Lower leg skin (tissue), 4 donors: ENCODE measurements at regions not wholly inside any gene's neighbourhood (a gene's known extent, or its start where the extent isn't known, plus 50 kb on each side); places are given as distances from the start of the nearest gene placed in this dataset.

Source experiments
- DNase-seq, 2 donors: peaks; one replicate each; pipeline ENCODE4 v3.0.0-alpha.2; 2019; ENCODE audit warnings: low spot score in 2 of 2
- H3K4me3 ChIP-seq: fragments of 200-600 bp; sonication (generic); 2 replicates; pipeline ENCODE4 v1.5.1; 2017; ENCODE audit warnings: mild to moderate bottlenecking, low read depth; ENCODE audit not compliant: poor library complexity, severe bottlenecking
- POLR2A ChIP-seq, 2 donors: fragments of 450-650 bp; IDR thresholded peaks; one replicate each; pipeline ENCODE4 v1.6.1; 2016 to 2017; ENCODE audit warnings: antibody characterized with exemption in 2 of 2, mild to moderate bottlenecking in 1 of 2, moderate library complexity in 1 of 2
- WGBS, 2 donors: methylation state at CpG; one replicate each; pipeline ENCODE4 v1.1.5; 2018; 5-methylcytosine and 5-hydroxymethylcytosine counted together
- intact Hi-C: fragments of 100-400 bp; cut with DNase I; formaldehyde crosslinking; loops from one replicate; pipeline ENCODE4 v1.15.0; 2023; ENCODE audit warnings: low total_unique reads
- TF ChIP-seq, protein P1 (sequence below), 3 donors: fragments of 450-650 bp; IDR thresholded peaks; one replicate each; pipeline ENCODE4 v1.5.1; 2016; ENCODE audit warnings: antibody characterized with exemption in 3 of 3, mild to moderate bottlenecking in 3 of 3, moderate library complexity in 2 of 3

DNA sequence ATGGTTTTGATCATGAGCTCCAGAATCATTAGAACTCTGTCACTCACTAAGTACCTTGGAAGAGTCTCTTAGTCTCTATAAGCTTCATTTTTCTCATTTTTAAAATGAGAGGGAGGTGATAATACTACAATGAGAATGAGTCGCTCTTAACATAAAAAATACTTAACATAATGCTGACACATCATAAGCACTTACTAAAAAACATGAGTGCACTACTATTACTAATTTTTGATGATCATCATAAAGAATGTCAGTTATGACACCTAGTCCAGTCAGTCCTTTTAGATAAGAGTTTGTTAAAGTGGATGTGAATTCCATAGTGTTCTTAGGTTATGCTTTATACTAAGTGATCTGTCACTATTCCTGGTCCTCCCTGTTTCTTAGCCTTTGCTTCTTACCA, 200.4 kb upstream of the SLC24A2 start:
- TF ChIP-seq POLR2A (IDR thresholded peaks at IDR 0.05), result no peak
- TF ChIP-seq, protein P1, sequence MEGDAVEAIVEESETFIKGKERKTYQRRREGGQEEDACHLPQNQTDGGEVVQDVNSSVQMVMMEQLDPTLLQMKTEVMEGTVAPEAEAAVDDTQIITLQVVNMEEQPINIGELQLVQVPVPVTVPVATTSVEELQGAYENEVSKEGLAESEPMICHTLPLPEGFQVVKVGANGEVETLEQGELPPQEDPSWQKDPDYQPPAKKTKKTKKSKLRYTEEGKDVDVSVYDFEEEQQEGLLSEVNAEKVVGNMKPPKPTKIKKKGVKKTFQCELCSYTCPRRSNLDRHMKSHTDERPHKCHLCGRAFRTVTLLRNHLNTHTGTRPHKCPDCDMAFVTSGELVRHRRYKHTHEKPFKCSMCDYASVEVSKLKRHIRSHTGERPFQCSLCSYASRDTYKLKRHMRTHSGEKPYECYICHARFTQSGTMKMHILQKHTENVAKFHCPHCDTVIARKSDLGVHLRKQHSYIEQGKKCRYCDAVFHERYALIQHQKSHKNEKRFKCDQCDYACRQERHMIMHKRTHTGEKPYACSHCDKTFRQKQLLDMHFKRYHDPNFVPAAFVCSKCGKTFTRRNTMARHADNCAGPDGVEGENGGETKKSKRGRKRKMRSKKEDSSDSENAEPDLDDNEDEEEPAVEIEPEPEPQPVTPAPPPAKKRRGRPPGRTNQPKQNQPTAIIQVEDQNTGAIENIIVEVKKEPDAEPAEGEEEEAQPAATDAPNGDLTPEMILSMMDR (IDR thresholded peaks at IDR 0.05), result no peak
- 95 to 98% methylated on average over 1 of the region's 1 CpG for WGBS, 2 donors
- no peak for DNase-seq
- no peak overlapping the region for H3K4me3 ChIP-seq
- intact Hi-C loops, result no loop called here

DNA sequence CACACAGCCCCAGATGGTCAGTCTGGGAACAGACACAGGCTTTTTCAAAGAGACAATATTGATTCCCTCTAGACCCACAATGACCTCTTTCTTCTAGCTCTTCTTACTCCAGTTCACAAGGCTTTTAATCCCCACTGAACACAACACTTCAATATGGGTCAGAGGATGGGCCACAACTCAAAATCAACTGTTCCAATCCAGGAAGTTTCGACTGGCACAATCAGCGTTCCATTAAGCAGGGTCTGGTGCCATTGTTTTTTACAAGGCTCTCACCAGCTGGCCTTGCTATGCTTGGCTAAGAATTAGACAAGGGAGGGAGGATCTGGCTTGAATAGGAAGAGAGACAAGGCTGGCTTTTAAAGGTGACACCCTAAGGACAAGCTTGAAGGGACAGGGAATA, 199.4 kb upstream of the SLC24A2 start:
- intact Hi-C loops, result no loop called here
- WGBS, 2 donors, result 58 to 64% methylated on average over 2 of the region's 2 CpGs
- H3K4me3 ChIP-seq, result no peak overlapping the region
- DNase-seq, result no peak
- TF ChIP-seq, protein P1 (IDR thresholded peaks at IDR 0.05), result no peak
- no peak for TF ChIP-seq POLR2A (IDR thresholded peaks at IDR 0.05)

DNA sequence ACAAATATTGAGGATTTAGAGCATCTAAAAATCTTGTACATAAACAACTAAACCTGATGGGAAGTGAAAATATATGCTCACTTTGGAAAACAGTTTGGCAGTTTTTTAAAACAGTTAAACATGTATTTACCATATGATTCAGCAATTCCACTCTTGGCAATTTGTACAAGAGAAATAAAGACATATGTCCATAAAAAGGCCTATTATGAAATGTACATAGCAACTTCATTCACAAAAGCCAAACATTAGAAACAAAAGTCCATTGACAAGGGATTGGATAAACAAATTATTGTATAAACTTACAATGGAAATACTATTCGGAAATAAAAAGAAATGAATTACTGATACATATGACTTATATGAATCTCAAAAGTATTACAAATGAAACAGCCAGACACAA, 196.2 kb upstream of the SLC24A2 start:
- intact Hi-C loops, result no loop called here
- 78 to 88% methylated on average over 1 of the region's 1 CpG for WGBS, 2 donors
- no peak for DNase-seq
- TF ChIP-seq, protein P1 (IDR thresholded peaks at IDR 0.05), result no peak
- TF ChIP-seq POLR2A (IDR thresholded peaks at IDR 0.05), result no peak
- no peak overlapping the region for H3K4me3 ChIP-seq

DNA sequence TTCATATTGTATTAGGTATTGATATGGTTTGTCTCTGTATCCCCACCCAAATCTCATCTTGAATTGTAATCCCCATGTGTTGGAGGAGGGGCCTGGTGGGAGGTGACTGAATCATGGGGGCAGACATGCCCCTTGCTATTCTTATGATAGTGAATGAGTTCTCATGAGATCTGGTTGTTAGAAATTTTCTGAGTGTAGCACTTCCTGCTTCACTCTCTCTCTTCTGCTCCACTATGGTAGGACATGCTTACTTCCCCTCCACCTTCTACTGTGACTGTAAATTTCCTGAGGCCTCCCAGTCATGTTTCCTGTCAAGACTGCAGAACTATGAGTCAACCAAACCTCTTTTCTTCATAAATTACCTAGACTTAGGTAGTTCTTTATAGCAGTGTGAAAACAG, 187.4 kb upstream of the SLC24A2 start:
- H3K4me3 ChIP-seq, result no peak overlapping the region
- intact Hi-C loops, result no loop called here
- DNase-seq, result no peak
- TF ChIP-seq, protein P1 (IDR thresholded peaks at IDR 0.05), result no peak
- no peak for TF ChIP-seq POLR2A (IDR thresholded peaks at IDR 0.05)

DNA sequence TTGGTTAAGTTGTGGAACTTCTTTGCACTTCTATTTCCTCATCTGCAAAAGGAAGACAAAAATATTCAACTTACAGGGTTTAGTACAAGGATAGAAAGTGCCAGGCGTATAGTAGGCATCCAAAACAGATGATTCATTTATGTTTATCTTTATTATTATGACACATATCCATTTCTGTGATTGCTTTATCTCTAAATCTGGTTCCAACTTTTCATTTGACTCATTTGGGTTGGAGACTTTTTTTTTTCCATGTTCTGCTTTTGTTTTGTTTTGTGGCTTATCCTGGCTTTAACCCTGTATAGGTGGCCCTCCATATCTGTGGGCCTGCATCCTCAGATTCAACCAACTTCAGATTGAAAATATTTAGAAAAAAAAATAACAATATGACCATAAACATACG, 186.7 kb upstream of the SLC24A2 start:
- no peak overlapping the region for H3K4me3 ChIP-seq
- no peak for TF ChIP-seq POLR2A (IDR thresholded peaks at IDR 0.05)
- TF ChIP-seq, protein P1 (IDR thresholded peaks at IDR 0.05), result no peak
- intact Hi-C loops, result no loop called here
- 52 to 54% methylated on average over 2 of the region's 2 CpGs for WGBS, 2 donors
- no peak for DNase-seq

DNA sequence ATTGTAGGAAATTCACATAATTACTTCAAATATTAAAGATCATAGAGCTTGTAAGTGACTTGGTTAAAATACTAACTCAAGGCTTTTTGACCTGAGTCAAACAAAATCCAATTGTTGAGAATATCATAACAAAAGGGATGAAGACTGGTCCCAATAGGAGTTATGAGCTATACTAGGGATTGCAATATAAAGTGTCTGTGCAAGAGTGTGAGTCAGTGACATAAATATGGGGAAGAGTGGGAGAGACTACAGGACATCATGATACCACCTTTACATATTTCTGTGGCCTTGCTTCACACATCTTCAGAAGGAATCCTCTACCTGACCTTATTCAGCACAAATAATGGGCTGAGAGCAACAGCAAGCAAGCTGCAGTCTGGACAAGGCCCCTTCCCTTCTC, 180.9 kb upstream of the SLC24A2 start:
- H3K4me3 ChIP-seq, result no peak overlapping the region
- no peak for TF ChIP-seq POLR2A (IDR thresholded peaks at IDR 0.05)
- TF ChIP-seq, protein P1 (IDR thresholded peaks at IDR 0.05), result no peak
- DNase-seq, result no peak
- intact Hi-C loops, result no loop called here
